ENCODE measurements at regions not wholly inside any gene's neighbourhood (a gene's known extent, or its start where the extent isn't known, plus 50 kb on each side); places are given as distances from the start of the nearest gene placed in this dataset.

DNA sequence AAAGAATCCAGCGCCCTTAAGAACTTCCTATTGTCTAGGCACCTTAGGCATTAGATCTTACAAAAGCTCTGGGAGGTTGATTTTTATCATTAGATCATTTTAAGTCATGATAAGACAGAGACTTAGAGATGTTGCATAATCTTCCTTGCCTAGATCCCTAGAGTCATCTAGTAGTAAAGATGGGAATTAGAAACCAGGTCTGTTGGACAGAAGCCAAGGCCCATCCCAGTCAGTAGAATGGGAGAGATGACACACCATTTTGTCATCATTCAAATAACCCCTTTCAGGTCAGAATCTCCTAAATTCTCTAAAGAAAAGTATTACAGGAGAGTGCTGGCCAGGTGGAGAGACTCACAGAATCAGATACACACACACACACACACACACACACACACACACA is 579.1 kb downstream of the BMP2 start:
- TF ChIP-seq, protein P1, sequence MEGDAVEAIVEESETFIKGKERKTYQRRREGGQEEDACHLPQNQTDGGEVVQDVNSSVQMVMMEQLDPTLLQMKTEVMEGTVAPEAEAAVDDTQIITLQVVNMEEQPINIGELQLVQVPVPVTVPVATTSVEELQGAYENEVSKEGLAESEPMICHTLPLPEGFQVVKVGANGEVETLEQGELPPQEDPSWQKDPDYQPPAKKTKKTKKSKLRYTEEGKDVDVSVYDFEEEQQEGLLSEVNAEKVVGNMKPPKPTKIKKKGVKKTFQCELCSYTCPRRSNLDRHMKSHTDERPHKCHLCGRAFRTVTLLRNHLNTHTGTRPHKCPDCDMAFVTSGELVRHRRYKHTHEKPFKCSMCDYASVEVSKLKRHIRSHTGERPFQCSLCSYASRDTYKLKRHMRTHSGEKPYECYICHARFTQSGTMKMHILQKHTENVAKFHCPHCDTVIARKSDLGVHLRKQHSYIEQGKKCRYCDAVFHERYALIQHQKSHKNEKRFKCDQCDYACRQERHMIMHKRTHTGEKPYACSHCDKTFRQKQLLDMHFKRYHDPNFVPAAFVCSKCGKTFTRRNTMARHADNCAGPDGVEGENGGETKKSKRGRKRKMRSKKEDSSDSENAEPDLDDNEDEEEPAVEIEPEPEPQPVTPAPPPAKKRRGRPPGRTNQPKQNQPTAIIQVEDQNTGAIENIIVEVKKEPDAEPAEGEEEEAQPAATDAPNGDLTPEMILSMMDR (IDR thresholded peaks at IDR 0.05) = no peak

- TF ChIP-seq, protein P1 (IDR thresholded peaks at IDR 0.05) = no peak
These were observed 579.9 kb downstream of the BMP2 start for GRCh38 chr20:7347409-7347808.

GRCh38 chr20:7348253-7348652 is 580.8 kb downstream of the BMP2 start:
- TF ChIP-seq, protein P1 (IDR thresholded peaks at IDR 0.05) = no peak

GRCh38 chr20:7352165-7352564 is 584.7 kb downstream of the BMP2 start:
- TF ChIP-seq, protein P1 (IDR thresholded peaks at IDR 0.05) = no peak

DNA sequence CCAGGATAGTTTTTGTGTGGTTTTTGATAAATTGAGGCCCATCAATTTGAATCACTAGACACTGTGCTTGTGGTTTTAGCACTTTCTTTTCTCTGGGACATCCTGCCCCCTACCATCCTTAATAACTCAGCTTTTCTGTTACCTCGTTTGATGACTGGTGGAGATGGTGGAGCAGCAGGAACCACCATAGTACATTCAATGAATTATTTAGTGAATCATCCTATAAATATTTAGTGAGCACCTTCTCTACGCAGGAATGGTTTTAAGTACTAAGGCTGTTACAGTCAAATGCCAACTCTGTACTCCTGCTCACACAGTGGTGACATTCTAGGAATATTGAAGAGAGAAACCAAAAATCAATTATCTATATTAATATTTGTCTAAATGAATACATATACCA is 585.2 kb downstream of the HAO1 start:
- TF ChIP-seq, protein P1 (IDR thresholded peaks at IDR 0.05) = no peak

GRCh38 chr20:7358670-7359069 is 581.6 kb downstream of the HAO1 start:
- TF ChIP-seq, protein P1 (IDR thresholded peaks at IDR 0.05) = no peak

DNA sequence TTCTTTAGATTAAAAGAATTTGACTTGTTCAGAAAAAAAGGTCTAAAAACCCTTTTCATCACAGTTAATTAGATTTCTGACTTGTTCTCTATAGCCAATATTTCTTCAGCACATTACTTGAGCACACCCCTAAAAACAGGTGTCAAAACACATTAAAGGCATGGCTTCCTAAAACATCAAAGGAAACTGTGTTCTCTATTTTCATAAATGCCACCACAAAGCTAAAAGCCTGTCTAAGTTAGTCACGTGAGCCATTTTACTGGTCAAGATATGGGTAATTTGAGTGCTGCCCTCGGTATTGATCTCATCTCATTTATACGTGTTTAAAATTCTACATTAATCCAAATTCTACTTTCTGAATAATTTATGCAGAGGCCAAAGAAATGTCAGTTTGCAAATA is 580.5 kb downstream of the HAO1 start:
- TF ChIP-seq, protein P1 (IDR thresholded peaks at IDR 0.05) = no peak

GRCh38 chr20:7361321-7361720 is 578.9 kb downstream of the HAO1 start:
- TF ChIP-seq, protein P1 (IDR thresholded peaks at IDR 0.05) = no peak
